Keratinocyte (primary cell): ENCODE measurements at regions not wholly inside any gene's neighbourhood (a gene's known extent, or its start where the extent isn't known, plus 50 kb on each side); places are given as distances from the start of the nearest gene placed in this dataset.

Experiments used
- DNase-seq: peaks from one replicate; pipeline ENCODE4 v3.0.0-alpha.2; 2011; ENCODE audit warnings: low read depth, missing footprints, low spot score
- FAIRE-seq: peaks from 2 replicates; lab custom pipeline; 2011; peaks lifted over from hg19 to GRCh38; lab: Jason Lieb, UNC
- H2AFZ ChIP-seq: 2 replicates; pipeline ENCODE4 v1.6.0; 2012; ENCODE audit warnings: low read length, control low read depth, inconsistent platforms; ENCODE audit not compliant: control insufficient read depth
- H3K27ac ChIP-seq: 2 replicates; pipeline ENCODE4 v1.5.1; 2011; ENCODE audit warnings: low read length; ENCODE audit not compliant: control insufficient read depth, insufficient read depth
- H3K27me3 ChIP-seq: 3 replicates; pipeline ENCODE4 v1.6.0; 2011; ENCODE audit warnings: low read length; ENCODE audit not compliant: control insufficient read depth, insufficient read depth; ENCODE audit errors: extremely low read depth
- H3K36me3 ChIP-seq, 2 experiments: 2 replicates in 1 of 2; 3 replicates in 1 of 2; pipeline ENCODE4 v1.5.1; 2011; ENCODE audit warnings: low read length in 2 of 2, mild to moderate bottlenecking in 1 of 2; ENCODE audit not compliant: control insufficient read depth in 2 of 2, insufficient read depth in 2 of 2; ENCODE audit errors: extremely low read depth in 1 of 2
- H3K4me1 ChIP-seq: 3 replicates; pipeline ENCODE4 v1.5.1; 2011; ENCODE audit warnings: low read length; ENCODE audit not compliant: control insufficient read depth, insufficient read depth; ENCODE audit errors: extremely low read depth
- H3K4me2 ChIP-seq: 3 replicates; pipeline ENCODE4 v1.6.0; 2011; ENCODE audit warnings: low read depth, low read length; ENCODE audit not compliant: control insufficient read depth, insufficient read depth; ENCODE audit errors: extremely low read depth
- H3K4me3 ChIP-seq, 3 experiments: fragments of 200-600 bp in 1 of 3; sonication (generic) in 1 of 3; 2 replicates in 2 of 3; 3 replicates in 1 of 3; pipeline ENCODE4 v1.5.1; 2011 to 2016; ENCODE audit warnings: low read length in 3 of 3, mild to moderate bottlenecking in 3 of 3, control low read depth in 2 of 3, inconsistent platforms in 1 of 3, low read depth in 1 of 3, mixed read lengths in 1 of 3, mixed run types in 1 of 3, moderate library complexity in 1 of 3; ENCODE audit not compliant: control insufficient read depth in 2 of 3, insufficient read depth in 2 of 3; ENCODE audit errors: extremely low read depth in 1 of 3
- H3K79me2 ChIP-seq: 2 replicates; pipeline ENCODE4 v1.6.0; 2012; ENCODE audit warnings: low read length; ENCODE audit not compliant: control insufficient read depth, insufficient read depth
- H3K9ac ChIP-seq: 3 replicates; pipeline ENCODE4 v1.6.0; 2011; ENCODE audit warnings: low read length; ENCODE audit not compliant: control insufficient read depth, insufficient read depth; ENCODE audit errors: extremely low read depth
- H3K9me1 ChIP-seq: 3 replicates; pipeline ENCODE4 v1.6.0; 2011; ENCODE audit warnings: low read length; ENCODE audit not compliant: control insufficient read depth, insufficient read depth; ENCODE audit errors: extremely low read depth
- H3K9me3 ChIP-seq: 2 replicates; pipeline ENCODE4 v1.5.1; 2012; ENCODE audit warnings: low read depth, low read length; ENCODE audit not compliant: control insufficient read depth
- H4K20me1 ChIP-seq: 3 replicates; pipeline ENCODE4 v1.6.0; 2011; ENCODE audit warnings: low read length; ENCODE audit not compliant: control insufficient read depth, insufficient read depth; ENCODE audit errors: extremely low read depth
- CTCF ChIP-seq, 3 experiments: IDR thresholded peaks in 1 of 3; conservative IDR thresholded peaks in 1 of 3; optimal IDR thresholded peaks in 1 of 3; 2 replicates in 2 of 3; 3 replicates in 1 of 3; pipeline versions ENCODE3 to v1.5.1; 2011; ENCODE audit warnings: low read length in 3 of 3, mild to moderate bottlenecking in 3 of 3, moderate library complexity in 2 of 3, control low read depth in 1 of 3, inconsistent platforms in 1 of 3; ENCODE audit not compliant: insufficient read depth in 2 of 3; ENCODE audit errors: extremely low read depth in 1 of 3
- EZH2 ChIP-seq: IDR thresholded peaks from one replicate; pipeline ENCODE4 v1.6.1; 2012; ENCODE audit warnings: inconsistent platforms, mild to moderate bottlenecking, low read length, moderate library complexity
- dilution Hi-C: fragments of 300-500 bp; cut with MboI; formaldehyde crosslinking; loops from one replicate; pipeline ENCODE4 v1.7.0; 2020; ENCODE audit warnings: low sequenced_read_pairs; ENCODE audit not compliant: extremely low pct_ligation_motif_present

GRCh38 chr11:70790671-70791300 lies 392.5 kb downstream of the CTTN start:
- dilution Hi-C loops: no loop called here
- H3K79me2 ChIP-seq: no peaks in the 10 kb centered on the region
- FAIRE-seq (no peak), DNase-seq (no peak)
- H3K4me1 ChIP-seq: no peaks in the 10 kb centered on the region
- peaks cover 13% of the 10 kb centered on the region for H3K9me3 ChIP-seq
- no peaks in the 10 kb centered on the region for H4K20me1 ChIP-seq
- H3K27ac ChIP-seq: no peak overlapping the region
- H3K9ac ChIP-seq: no peak overlapping the region
- no peak overlapping the region for H3K4me3 ChIP-seq
- H3K9me1 ChIP-seq: no peaks in the 10 kb centered on the region
- H3K36me3 ChIP-seq: no peaks in the 10 kb centered on the region
- no peak overlapping the region for H2AFZ ChIP-seq
- no peak for TF ChIP-seq EZH2
- TF ChIP-seq CTCF (optimal IDR thresholded peaks at IDR 0.05 in 1 of 3, IDR thresholded peaks at IDR 0.05 in 1 of 3, conservative IDR thresholded peaks at IDR 0.05 in 1 of 3; ENCODE audit: extremely low read depth in 1 of 3, insufficient read depth in 2 of 3, low read length in 3 of 3): no peak
- no peaks in the 10 kb centered on the region for H3K27me3 ChIP-seq
- no peak overlapping the region for H3K4me2 ChIP-seq

- dilution Hi-C loops: no loop called here
- no peak overlapping the region for H3K9ac ChIP-seq
- no peak overlapping the region for H2AFZ ChIP-seq
- no peak for TF ChIP-seq CTCF (optimal IDR thresholded peaks at IDR 0.05 in 1 of 3, IDR thresholded peaks at IDR 0.05 in 1 of 3, conservative IDR thresholded peaks at IDR 0.05 in 1 of 3; ENCODE audit: extremely low read depth in 1 of 3, insufficient read depth in 2 of 3, low read length in 3 of 3)
- H3K27me3 ChIP-seq: no peaks in the 10 kb centered on the region
- DNase-seq (no peak), FAIRE-seq (no peak)
- H3K9me1 ChIP-seq: no peaks in the 10 kb centered on the region
- peaks cover 18% of the 10 kb centered on the region for H3K9me3 ChIP-seq
- no peak overlapping the region for H3K27ac ChIP-seq
- no peak overlapping the region for H3K4me2 ChIP-seq
- no peaks in the 10 kb centered on the region for H3K79me2 ChIP-seq
- no peaks in the 10 kb centered on the region for H3K36me3 ChIP-seq
- H3K4me1 ChIP-seq: no peaks in the 10 kb centered on the region
- no peak overlapping the region for H3K4me3 ChIP-seq
- no peaks in the 10 kb centered on the region for H4K20me1 ChIP-seq
Measured at GRCh38 chr11:70796648-70797227, 398.4 kb downstream of the CTTN start.
